Neural cell (in vitro differentiated cells): ENCODE measurements at regions not wholly inside any gene's neighbourhood (a gene's known extent, or its start where the extent isn't known, plus 50 kb on each side); places are given as distances from the start of the nearest gene placed in this dataset.

Experiments used
- CTCF ChIP-seq: fragments of 450-650 bp; IDR thresholded peaks from 2 replicates; pipeline ENCODE4 v1.5.1; 2014; ENCODE audit warnings: antibody characterized with exemption, mild to moderate bottlenecking, moderate library complexity; ENCODE audit not compliant: poor library complexity, severe bottlenecking
- EP300 ChIP-seq: fragments of 450-650 bp; conservative IDR thresholded peaks from 2 replicates; pipeline ENCODE4 v1.6.1; 2014; ENCODE audit warnings: antibody characterized with exemption, mild to moderate bottlenecking, moderate library complexity; ENCODE audit not compliant: poor library complexity, severe bottlenecking
- EZH2 ChIP-seq: fragments of 200-600, 300-800 bp; shearing (Covaris generic), sonication (generic); IDR thresholded peaks from 2 replicates; pipeline ENCODE4 v1.6.1; 2014; ENCODE audit warnings: antibody characterized with exemption, low read length, borderline replicate concordance, mild to moderate bottlenecking; ENCODE audit not compliant: insufficient read depth, poor library complexity, severe bottlenecking
- MXI1 ChIP-seq: fragments of 450-650 bp; conservative IDR thresholded peaks from 2 replicates; pipeline ENCODE4 v1.6.1; 2014; ENCODE audit warnings: antibody characterized with exemption, mild to moderate bottlenecking; ENCODE audit not compliant: poor library complexity, severe bottlenecking
- POLR2AphosphoS5 ChIP-seq: IDR thresholded peaks from 2 replicates; pipeline ENCODE4 v1.6.1; 2012
- RAD21 ChIP-seq: fragments of 450-650 bp; conservative IDR thresholded peaks from 2 replicates; pipeline ENCODE4 v1.6.1; 2014; ENCODE audit warnings: antibody characterized with exemption, mild to moderate bottlenecking, moderate library complexity
- REST ChIP-seq: IDR thresholded peaks from 2 replicates; pipeline ENCODE4 v1.6.1; 2012; ENCODE audit warnings: borderline replicate concordance
- SMC3 ChIP-seq: fragments of 450-650 bp; conservative IDR thresholded peaks from 2 replicates; pipeline ENCODE4 v1.6.1; 2014; ENCODE audit warnings: antibody characterized with exemption, mild to moderate bottlenecking, moderate library complexity; ENCODE audit not compliant: poor library complexity
- TAF1 ChIP-seq: IDR thresholded peaks from 2 replicates; pipeline ENCODE4 v1.6.1; 2012; ENCODE audit warnings: low read depth

GRCh38 chr5:174567506-174568141 lies 156.8 kb upstream of the MSX2 start:
- TF ChIP-seq EZH2 = no peak
- no peak for TF ChIP-seq CTCF
- TF ChIP-seq POLR2AphosphoS5 = no peak
- TF ChIP-seq MXI1 = no peak
- no peak for TF ChIP-seq REST
- TF ChIP-seq RAD21 = no peak
- no peak for TF ChIP-seq EP300
- TF ChIP-seq SMC3 = no peak
- no peak for TF ChIP-seq TAF1
